HG02970 (cell line): ENCODE measurements at regions not wholly inside any gene's neighbourhood (a gene's known extent, or its start where the extent isn't known, plus 50 kb on each side); places are given as distances from the start of the nearest gene placed in this dataset.
"Not testable (repeated sequence)": the region's sequence is repeated elsewhere in the genome, so short reads cannot be mapped to it uniquely, and the experiment has no call there.

Source experiments
- ATAC-seq: cut with Tn5 transposase; IDR thresholded peaks from one replicate; pipeline ENCODE4 v1.9.1; 2021; ENCODE audit warnings: mild to moderate bottlenecking, moderate library complexity, moderate number of reproducible peaks; ENCODE audit not compliant: unreplicated experiment, low FRiP score

DNA sequence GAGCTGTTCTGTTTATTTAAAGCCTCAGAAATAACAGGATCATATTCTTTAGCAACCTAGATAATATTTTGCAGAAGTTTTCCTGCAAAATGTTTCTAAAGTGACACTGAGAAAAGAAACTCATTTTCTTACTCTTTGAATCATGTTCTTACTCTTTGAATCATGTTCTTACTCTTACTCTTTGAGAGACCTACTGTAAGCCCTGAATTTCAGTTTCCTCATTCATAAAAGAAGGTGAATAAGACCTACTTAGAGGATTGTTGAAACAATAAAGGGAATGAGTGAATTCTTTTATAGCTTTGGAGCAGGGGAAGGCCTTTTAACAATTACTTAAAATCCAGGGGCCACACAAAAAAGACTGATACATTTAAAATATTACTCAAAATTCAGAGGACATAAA lies 221.7 kb upstream of the CMC1 start:
- no peak for ATAC-seq

DNA sequence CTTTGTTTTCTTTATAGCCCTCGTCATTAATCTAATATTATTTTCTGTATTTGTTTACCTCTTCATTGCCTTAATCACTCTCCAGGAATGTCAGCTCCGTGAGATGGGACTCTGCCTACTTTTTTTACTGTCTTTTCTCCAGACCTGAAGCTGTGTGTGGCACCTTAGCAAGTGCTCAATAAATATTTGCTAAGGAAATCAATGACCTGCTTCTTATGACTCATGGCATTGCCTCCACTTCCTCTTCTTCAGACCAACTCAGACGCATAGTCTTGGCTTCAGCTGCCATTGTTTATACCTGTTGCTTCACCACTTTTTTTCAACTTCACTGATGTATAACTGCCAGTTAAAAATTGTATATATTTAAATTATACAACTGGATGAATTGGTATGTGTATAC lies 218.5 kb upstream of the CMC1 start:
- ATAC-seq = no peak

DNA sequence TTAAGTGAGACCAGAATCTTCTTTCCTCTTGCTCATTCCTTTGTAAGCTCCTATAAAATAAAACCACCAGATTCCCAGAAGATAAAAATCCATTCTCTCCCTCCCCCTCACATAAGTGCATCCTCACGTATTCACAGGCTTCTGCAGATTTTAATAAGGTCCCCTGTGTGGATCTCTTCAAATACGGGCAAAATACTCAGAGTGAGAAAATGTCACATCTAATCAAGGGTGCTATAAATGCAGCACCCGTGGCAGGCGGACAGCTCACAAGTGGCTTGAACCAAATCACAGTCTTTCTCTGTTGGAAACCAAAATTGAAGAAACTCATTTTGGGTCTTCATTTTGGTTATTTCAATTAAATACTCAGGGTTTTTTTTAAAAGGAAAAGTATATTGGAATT lies 212.9 kb upstream of the CMC1 start:
- ATAC-seq = no peak

DNA sequence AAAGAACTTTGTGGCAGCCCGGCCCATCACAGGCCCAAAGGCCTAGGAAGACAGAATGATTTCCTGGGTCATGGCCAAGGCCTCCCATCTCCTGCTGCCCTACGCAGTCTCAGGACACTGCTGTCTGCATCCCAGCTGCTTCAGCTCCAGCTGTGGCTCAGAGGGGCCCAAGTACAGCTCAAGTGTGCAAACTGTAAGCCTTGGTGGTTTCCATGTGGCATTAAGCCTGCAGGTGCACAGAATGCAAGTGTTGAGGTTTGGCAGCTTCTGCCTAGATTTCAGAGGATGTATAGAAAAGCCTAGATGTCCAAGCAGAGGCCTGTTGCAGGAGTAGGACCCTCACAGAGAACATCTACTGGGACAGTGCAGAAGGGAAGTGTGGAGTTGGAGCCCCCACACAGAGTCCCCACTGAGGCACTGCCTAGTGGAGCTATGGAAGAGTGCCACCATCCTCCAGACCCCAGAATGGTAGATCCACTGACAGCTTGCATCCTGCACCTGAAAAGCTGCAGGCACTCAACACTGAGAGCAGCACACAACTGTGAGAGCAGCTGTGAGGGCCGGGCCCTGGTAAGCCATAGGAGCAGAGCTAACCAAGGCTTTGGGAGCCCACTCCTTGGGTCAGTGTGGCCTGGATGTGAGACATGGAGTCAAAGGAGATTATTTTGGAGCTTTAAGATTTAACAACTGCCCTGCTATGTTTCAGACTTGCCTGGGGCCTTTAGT lies 208.2 kb upstream of the CMC1 start:
- no peak for ATAC-seq

DNA sequence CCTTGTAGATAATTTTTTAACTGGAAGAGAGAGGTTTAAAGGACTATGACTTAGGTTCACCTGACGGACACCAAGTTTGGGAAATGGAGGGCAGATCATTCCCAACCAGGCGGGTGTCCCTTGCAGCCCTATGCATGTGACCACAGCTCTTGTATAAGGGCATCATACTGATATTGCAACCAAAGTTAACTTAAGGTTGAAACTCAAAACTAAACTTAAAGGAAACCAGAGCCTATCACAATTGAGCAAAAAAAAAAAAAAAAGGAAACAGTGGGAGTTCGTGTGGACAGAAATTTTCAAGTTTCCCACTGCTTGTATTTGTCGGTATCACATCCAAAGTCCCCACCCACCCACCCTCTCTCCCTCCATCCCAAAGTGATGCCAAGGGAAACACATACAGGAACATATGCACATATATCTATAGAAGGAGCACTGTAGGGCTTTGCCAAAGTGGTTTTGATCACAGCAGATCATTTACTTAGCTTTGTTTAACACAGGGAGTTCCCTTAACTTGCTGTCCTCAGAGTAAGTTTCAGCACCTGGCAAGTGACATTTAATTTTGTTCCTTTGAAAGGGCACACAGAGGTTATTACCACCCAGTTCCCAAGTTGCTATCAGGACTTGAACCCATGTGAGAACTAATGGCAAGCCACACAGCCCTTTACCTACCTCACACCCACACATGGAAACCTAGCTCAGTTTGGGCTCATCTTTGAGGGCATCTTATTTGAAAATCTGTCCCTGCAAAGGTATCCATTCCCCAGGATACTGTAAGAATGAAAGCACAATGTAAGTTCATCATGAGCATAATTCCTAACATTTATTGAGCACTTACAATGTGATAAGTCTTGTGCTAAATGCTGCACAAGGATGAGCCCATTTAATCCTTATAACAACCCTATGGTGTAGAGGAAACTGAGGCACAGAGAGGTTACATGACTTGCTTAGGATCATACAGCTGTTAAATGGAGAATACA lies 204.5 kb upstream of the CMC1 start:
- no peak for ATAC-seq

DNA sequence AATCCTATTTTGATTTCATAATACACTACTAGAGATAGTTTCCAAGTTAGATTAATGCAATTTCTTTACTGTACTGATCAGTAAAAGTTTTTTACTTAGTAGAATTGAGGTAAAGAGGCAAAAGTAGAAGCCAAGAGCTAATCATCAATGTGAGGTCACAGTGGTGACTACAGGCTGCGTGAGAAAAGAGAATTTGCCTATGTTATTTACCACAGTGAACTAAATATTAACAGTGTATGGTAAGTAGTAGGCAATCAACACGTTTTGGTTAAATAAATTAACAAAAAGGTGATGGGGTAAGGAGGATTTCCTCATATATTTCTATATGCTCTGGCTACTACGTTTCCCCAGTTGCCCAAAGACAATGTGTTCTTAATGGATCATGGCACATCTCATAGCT lies 202.2 kb upstream of the CMC1 start:
- no peak for ATAC-seq

DNA sequence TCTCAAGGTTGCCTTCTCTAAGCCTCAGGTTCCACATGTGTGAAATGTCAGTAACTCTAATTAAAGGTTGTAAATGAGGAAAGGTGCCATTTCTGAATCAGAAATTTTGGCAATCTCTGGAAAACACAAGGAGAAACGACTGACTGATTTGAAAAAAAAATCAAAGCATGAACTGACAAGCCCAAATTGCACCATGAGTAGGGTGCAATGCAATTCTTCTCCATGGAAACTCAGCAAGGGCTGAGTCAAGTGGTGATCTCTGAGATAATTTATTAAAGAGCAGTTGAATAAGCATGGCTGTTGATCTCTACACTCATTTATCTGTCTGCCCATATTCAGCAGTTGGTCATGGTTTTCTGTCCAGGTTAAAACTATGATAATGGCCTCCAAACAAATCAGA lies 201.6 kb upstream of the CMC1 start:
- no peak for ATAC-seq

DNA sequence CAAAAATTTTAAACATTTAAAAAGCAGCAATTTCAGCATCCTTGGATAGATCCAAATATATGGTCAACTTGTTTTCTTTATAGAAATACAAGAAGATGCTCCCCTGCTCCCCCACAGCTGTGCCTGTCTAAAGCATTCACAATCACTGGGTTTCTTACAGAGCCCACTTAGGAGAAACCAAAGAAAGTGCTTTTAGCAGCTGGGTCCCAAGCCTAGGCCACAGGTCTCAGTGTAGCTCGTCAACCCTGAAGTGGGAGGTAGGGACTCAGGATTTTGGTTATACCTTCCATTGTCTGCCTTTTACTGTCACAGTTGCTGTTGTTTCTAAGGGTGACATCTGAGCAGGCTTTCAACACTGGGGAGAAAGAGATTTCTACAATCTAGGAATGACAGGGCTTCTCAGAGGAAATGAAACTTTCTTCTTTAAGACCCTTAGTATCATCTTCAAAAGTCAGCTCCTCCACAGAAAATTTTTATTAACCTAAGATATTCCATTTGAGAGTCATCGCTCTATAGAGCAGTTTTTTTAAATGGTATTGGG lies 199.3 kb upstream of the CMC1 start:
- no peak for ATAC-seq

DNA sequence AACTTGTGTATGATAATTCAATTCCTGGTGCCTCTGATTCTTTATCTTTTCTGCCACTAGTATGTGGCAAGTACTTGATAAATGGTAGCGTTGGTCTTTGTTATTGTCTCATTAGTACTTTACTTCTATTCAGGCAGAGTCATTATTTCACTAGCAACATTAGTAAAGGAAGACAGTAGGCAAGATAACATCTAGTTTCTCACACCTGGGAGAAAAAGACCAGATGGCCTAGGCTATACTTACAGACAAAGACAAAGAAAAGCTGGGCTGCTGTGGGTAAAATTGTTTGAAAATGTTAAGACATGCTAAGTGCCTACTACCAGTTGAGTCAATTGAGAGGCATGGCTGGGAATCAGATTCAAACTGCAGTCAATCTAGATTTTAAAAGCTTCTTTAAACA lies 198.7 kb upstream of the CMC1 start:
- ATAC-seq = no peak

DNA sequence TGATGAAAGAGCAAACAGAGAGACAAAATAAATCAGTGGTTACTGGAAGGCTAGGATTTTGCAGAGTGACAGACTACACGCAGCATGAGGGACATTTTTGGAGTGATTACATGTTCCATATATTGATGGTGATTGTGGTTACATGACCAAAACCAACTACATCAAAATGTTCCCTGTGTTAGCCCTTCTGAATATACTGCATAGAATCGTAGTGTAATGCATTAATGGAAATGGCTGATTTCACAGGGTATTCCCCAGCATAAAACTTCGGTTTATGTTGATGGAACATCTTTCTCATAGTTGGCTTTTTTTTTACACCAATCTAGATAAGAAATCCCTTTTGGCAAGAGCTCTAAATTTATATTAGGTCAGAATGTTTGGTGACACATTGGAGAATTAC lies 191.3 kb upstream of the CMC1 start:
- no peak for ATAC-seq

DNA sequence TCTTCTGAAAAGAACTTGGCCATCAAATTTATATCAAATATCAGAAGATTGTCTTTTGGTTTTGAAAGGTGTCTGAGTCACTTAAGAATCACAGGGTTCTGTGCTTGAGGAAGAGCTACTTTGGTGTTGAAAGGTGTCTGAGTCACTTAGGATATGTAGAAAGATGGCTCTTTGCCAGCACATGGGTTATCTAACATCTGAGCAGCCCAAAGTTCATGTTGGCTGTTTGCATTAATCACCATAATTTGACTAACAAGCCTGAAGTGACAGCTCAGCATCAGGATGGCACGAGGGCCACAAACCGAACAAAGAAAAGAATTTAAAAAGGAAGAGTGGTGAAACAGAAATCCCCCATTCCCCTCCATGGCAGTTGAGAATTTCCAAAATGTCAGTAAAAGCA lies 190.5 kb upstream of the CMC1 start:
- no peak for ATAC-seq

DNA sequence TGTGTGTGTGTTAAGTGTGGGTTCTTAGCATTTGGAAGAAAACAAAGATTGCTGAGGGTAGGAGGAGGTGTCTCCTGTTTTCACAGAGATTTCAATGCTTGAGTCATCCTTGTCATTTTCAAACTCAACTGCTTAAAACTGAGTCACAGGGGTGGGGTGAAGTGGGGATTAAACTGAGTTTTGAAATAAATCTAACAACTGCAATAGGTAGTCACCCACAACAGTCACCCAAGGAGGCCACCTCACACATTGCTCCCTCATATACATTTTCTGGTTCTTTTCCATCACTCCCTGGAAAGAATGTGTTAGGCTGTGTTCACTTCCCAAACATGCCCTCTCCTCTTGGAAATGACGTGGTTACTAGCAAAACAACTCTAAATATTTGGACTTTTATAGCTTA lies 187.7 kb upstream of the CMC1 start:
- no peak for ATAC-seq

DNA sequence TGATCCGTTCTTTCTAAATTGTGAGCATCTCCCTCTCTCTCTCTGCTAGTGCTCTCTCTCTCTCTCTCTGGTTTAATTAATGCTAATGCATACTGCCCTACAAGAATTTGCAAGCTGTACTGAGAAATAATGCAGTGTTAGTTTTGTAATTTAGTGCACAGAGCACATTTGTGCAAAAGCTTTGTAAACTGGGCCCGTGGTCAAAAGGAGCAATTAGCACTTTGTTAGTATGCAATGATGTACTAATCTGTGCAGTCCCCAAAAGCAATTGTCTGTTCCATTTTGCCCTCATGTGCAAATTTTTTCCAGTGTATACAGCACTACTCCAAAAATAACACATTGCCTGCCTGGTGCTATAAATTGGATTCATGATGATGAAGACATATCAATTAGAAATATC lies 184.6 kb upstream of the CMC1 start:
- no peak for ATAC-seq

DNA sequence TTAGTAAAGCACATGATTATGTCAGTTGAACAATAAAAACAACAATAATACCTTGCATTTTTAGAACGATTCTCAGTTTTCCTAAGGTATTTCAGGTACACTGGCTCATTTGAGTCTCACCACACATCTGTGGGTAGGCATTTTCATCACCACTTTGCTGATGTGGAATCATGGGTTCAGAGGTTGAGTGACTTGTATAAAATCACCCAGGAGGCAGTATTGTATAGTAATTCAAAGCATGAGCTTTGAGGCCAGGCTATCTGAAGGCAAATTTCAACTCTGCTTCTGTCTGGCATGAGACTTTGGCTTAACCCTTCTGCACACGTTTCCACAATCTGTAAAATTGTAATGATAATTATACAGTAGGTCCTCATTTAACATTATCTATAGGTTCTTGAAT lies 183.9 kb upstream of the CMC1 start:
- no peak for ATAC-seq

DNA sequence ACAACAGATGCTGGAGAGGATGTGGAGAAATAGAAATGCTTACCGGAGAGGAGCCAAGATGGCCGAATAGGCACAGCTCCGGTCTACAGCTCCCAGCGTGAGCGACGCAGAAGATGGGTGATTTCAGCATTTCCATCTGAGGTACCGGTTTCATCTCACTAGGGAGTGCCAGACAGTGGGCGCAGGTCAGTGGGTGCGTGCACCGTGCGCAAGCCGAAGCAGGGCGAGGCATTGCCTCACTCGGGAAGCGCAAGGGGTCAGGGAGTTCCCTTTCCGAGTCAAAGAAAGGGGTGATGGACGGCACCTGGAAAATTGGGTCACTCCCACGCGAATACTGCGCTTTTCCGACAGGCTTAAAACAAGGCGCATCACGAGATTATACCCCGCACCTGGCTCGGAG lies 182.2 kb upstream of the CMC1 start:
- not testable (repeated sequence) for ATAC-seq

DNA sequence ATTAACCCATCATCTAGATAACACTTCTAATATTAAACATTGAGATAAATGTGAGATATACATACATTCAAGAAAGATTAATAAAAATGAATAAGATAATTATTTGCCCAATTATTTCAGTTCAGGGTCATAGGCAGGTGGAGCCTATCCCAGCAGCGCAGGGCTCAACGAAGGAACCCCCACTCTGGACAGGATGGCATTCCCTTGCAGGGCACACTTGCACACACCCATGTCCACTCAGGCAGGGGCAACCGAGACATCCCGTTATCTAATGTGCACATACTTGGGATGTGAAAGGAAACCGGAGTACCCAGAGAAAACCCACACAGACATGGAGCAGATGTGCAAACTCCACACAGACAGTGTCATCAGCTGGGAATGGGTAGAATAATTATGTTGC lies 175.4 kb upstream of the CMC1 start:
- no peak for ATAC-seq

DNA sequence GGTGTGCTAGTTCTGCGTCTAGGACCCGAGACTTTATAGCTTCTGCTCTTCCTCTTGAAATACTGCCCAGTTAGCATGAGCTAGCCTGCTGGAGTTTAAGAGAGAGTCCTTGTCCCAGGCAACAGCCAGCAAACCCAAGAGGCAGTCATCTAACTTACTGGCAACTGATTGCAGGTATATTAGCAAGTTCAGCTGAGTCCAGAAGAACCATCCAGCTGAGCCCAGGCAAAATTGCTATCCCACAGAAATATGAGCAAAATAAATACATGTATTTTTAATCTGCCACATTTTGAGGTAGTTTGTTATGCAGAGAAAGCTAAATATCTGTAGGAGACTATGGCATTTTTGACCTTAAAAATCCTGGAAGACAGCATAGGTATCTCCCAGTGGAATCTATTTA lies 174.4 kb upstream of the CMC1 start:
- ATAC-seq = no peak

DNA sequence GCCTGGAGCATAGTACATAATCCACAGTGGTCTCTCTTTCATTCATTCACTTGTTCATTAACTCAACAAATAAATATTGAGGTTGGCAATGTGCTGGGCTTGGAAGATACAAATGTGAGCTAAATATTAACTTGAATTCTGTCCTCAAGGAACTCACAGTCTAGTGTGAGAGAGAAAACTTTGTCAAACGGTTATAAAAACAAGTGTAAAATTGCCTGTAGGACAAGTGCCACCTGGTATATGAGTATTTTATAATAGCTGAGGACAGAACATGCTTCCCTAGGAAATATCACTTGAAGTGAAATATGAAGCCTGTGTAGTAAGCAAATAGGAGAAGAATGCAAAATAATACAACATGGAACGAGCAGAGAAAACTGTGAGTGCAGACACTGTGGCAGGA lies 173.1 kb upstream of the CMC1 start:
- no peak for ATAC-seq

DNA sequence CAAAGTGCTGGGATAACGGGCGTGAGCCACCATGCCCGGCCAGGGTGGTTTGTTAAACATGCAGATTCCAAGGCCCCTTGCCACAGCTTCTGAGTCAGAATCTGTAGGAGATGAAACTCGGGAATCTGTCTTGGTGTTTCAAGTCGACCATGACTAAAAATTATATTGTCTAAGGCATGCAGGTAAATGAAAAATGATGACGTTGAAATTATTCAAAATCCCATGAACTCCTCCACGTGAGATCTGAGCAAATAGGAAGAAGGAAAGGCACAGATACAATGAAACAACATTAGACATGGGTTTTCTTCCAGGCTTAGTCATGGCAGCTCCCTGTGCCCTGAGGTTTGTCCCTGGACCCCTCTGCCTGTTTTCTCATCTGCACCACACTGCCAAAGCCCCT lies 172.0 kb upstream of the CMC1 start:
- no peak for ATAC-seq

DNA sequence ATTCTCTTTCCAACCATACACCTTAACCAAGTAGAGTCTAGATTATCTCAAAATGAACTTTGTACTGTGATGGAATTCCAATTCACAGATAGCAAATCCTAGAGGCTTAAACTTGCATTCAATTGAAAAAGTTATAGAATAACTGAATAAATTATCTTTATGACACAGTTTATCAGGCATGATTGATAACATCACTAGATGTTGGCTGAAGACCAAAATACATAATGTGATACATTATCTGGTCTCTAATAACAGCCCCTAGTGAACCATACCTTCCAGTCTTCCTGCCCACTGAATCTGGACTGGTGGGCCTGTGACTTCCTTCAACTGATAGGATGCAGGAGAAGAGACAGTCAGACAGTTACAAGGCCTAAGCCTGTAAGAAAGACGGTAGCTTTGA lies 165.2 kb upstream of the CMC1 start:
- ATAC-seq = no peak

DNA sequence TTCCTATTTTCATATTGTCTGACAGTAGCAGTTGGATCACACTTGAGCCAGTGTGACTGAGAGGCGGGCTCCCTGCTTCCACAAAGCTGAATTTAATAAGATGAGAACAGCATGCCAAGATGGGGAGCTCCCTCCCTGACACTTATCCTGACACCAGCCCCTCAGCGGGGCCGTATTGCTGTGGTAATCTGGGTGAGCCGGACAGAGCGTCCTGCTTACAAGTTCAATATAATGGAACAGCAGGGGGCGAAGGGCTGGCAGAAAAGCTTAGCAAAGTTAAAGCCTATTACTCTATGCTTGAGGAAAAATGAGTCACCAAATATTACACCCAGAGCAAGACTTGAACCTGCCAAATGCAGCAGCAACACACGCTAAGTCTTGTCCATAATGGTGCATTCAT lies 163.8 kb upstream of the CMC1 start:
- no peak for ATAC-seq

DNA sequence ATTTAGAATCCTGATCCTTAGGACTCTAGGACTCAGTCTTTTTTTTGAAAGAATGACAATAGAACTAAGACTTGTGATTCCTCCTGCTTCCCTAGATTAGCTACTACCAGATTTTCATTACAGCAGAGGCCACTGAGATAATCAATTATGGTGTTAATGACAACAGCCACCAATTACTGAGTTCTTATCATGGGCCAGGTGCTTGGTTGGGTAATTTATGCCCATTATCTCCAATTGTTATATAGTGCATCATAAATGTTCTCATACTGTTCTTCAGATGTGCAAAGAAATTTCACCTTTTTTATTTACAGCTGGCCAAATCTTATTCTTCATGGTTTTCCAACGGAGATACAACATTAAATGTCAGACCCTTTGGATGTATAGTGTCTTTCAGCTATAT lies 162.9 kb upstream of the CMC1 start:
- ATAC-seq = no peak
